Transverse colon (tissue), 4 donors: ENCODE measurements at regions not wholly inside any gene's neighbourhood (a gene's known extent, or its start where the extent isn't known, plus 50 kb on each side); places are given as distances from the start of the nearest gene placed in this dataset.

Experiments
- DNase-seq: peaks from one replicate; pipeline ENCODE4 v3.0.0-alpha.2; 2019
- H3K27ac ChIP-seq, 4 donors: fragments of 200-600 bp; sonication (generic); 2 replicates each; pipeline ENCODE4 v1.5.1; 2016 to 2018; ENCODE audit warnings: inconsistent platforms in 4 of 4
- H3K27me3 ChIP-seq: fragments of 200-600 bp; sonication (generic); 2 replicates; pipeline ENCODE4 v1.5.1; 2017; ENCODE audit warnings: inconsistent platforms
- H3K36me3 ChIP-seq, 4 donors: fragments of 200-600 bp; sonication (generic); 2 replicates each; pipeline ENCODE4 v1.5.1; 2017 to 2019; ENCODE audit warnings: inconsistent platforms in 4 of 4
- H3K4me1 ChIP-seq, 4 donors: fragments of 200-600 bp; sonication (generic); 2 replicates each; pipeline ENCODE4 v1.5.1; 2017 to 2020; ENCODE audit warnings: inconsistent platforms in 4 of 4
- H3K4me3 ChIP-seq, 4 donors: fragments of 200-600 bp; sonication (generic); 1 replicate in 1 of 4; 2 replicates in 3 of 4; pipeline versions ENCODE4 v1.5.1 to v1.6.1; 2017 to 2019; ENCODE audit warnings: inconsistent platforms in 4 of 4
- H3K9me3 ChIP-seq, 2 donors: fragments of 200-600 bp; sonication (generic); 2 replicates each; pipeline ENCODE4 v1.5.1; 2017 to 2019; ENCODE audit warnings: inconsistent platforms in 2 of 2
- CTCF ChIP-seq, 5 experiments: fragments of 200-600 bp in 3 of 5; fragments of 450-650 bp in 2 of 5; sonication (generic) in 3 of 5; IDR thresholded peaks; 1 replicate in 2 of 5; 2 replicates in 3 of 5; pipeline ENCODE4 v1.5.1; 2016 to 2017; ENCODE audit warnings: antibody characterized with exemption in 5 of 5, inconsistent platforms in 3 of 5, mild to moderate bottlenecking in 2 of 5, moderate library complexity in 1 of 5
- EP300 ChIP-seq: sonication (generic); formaldehyde crosslinking; IDR thresholded peaks from one replicate; pipeline ENCODE4 v1.6.1; 2017; ENCODE audit warnings: antibody characterized with exemption, low read depth
- POLR2A ChIP-seq: fragments of 450-650 bp; IDR thresholded peaks from one replicate; pipeline ENCODE4 v1.6.1; 2016; ENCODE audit warnings: antibody characterized with exemption, mild to moderate bottlenecking, moderate library complexity
- POLR2AphosphoS5 ChIP-seq, 3 donors: sonication (generic); formaldehyde crosslinking; IDR thresholded peaks; one replicate each; pipeline ENCODE4 v1.6.1; 2016; ENCODE audit warnings: antibody characterized with exemption in 3 of 3
- WGBS, 2 donors: methylation state at CpG; one replicate each; pipeline ENCODE4 v1.1.5; 2018; ENCODE audit warnings: low coverage in 1 of 2; 5-methylcytosine and 5-hydroxymethylcytosine counted together
- in situ Hi-C, 4 donors: fragments of 200-750 bp; cut with MboI; loops; one replicate each; pipeline versions ENCODE4 v1.15.0 to v1.15.1; 2017; ENCODE audit warnings: low sequenced_read_pairs in 3 of 4, low pct_ligation_motif_present in 1 of 4, low pct_unique_long_range_greater_than_20kb in 1 of 4
- intact Hi-C: fragments of 100-400 bp; cut with DNase I; formaldehyde crosslinking; loops from one replicate; pipeline ENCODE4 v1.15.1; 2023; ENCODE audit warnings: low total_unique reads

- intact Hi-C loops (no loop called here), in situ Hi-C loops (no loop called here)
- DNase-seq: no peak
- WGBS, 2 donors: 87 to 91% methylated on average over 3 to 7 of the region's 7 CpGs
- Histone ChIP-seq H3K27me3 (no peaks in the 10 kb centered on the region), H3K4me3 (no peak overlapping the region), H3K27ac (no peak overlapping the region), H3K9me3 (no peaks in the 10 kb centered on the region), H3K4me1 (no peaks in the 10 kb centered on the region), H3K36me3 (no peaks in the 10 kb centered on the region)
- TF ChIP-seq EP300: no peak
- TF ChIP-seq POLR2AphosphoS5 (IDR thresholded peaks at IDR 0.05): no peak
- TF ChIP-seq CTCF (IDR thresholded peaks at IDR 0.05): no peak
- no peak for TF ChIP-seq POLR2A
Measured at GRCh38 chr11:127059750-127060149, 59.2 kb upstream of the KIRREL3 start.

- no peak for DNase-seq
- H3K4me1 ChIP-seq: no peaks in the 10 kb centered on the region
- H3K9me3 ChIP-seq: no peaks in the 10 kb centered on the region
- H3K36me3 ChIP-seq: no peaks in the 10 kb centered on the region
- in situ Hi-C loops (no loop called here), intact Hi-C loops (no loop called here)
- 83 to 95% methylated on average over 7 to 11 of the region's 11 CpGs for WGBS, 2 donors
- H3K27ac ChIP-seq: no peak overlapping the region
- H3K4me3 ChIP-seq: no peak overlapping the region
- TF ChIP-seq EP300: no peak
- TF ChIP-seq POLR2A: no peak
- TF ChIP-seq CTCF (IDR thresholded peaks at IDR 0.05): no peak
- no peak for TF ChIP-seq POLR2AphosphoS5 (IDR thresholded peaks at IDR 0.05)
- H3K27me3 ChIP-seq: no peaks in the 10 kb centered on the region
Measured at GRCh38 chr11:127059286-127059685, 58.7 kb upstream of the KIRREL3 start.

- intact Hi-C loops: no loop called here
- Histone ChIP-seq H3K4me3 (no peak overlapping the region), H3K27me3 (no peaks in the 10 kb centered on the region), H3K9me3 (no peaks in the 10 kb centered on the region), H3K4me1 (no peaks in the 10 kb centered on the region), H3K27ac (no peak overlapping the region), H3K36me3 (no peaks in the 10 kb centered on the region)
- WGBS, 2 donors: 96% methylated on average over 2 of the region's 2 CpGs; no CpG with 5 or more reads in 1 of the 2 donors
- TF ChIP-seq POLR2AphosphoS5 (IDR thresholded peaks at IDR 0.05) (no peak), CTCF (IDR thresholded peaks at IDR 0.05) (no peak), POLR2A (no peak), EP300 (no peak)
- in situ Hi-C loops: no loop called here
- no peak for DNase-seq
Measured at GRCh38 chr11:127058524-127058923, 58.0 kb upstream of the KIRREL3 start.

- no peak for TF ChIP-seq EP300
- no peak for TF ChIP-seq POLR2AphosphoS5 (IDR thresholded peaks at IDR 0.05)
- TF ChIP-seq CTCF (IDR thresholded peaks at IDR 0.05): no peak
- TF ChIP-seq POLR2A: no peak
- no peaks in the 10 kb centered on the region for H3K36me3 ChIP-seq
- in situ Hi-C loops: no loop called here
Measured at GRCh38 chr11:127057126-127057525, 56.6 kb upstream of the KIRREL3 start.

More at GRCh38 chr11:127057126-127057525, 56.6 kb upstream of the KIRREL3 start:
- H3K27ac ChIP-seq: no peak overlapping the region
- DNase-seq: no peak
- H3K27me3 ChIP-seq: no peaks in the 10 kb centered on the region
- intact Hi-C loops: no loop called here
- no peak overlapping the region for H3K4me3 ChIP-seq
- 71 to 74% methylated on average over 8 of the region's 8 CpGs for WGBS, 2 donors
- no peaks in the 10 kb centered on the region for H3K9me3 ChIP-seq
- H3K4me1 ChIP-seq: no peaks in the 10 kb centered on the region
